Natural killer cell (primary cell): ENCODE measurements at regions not wholly inside any gene's neighbourhood (a gene's known extent, or its start where the extent isn't known, plus 50 kb on each side); places are given as distances from the start of the nearest gene placed in this dataset.

Source experiments
- ATAC-seq, 3 donors: fragments of 150-1000 bp in 2 of 3; fragments of 200-7000 bp in 1 of 3; cut with Tn5 transposase; 1 replicate in 1 of 3; 2 replicates in 2 of 3; pipeline ENCODE4 v1.10.0; 2021; ENCODE audit warnings: mild to moderate bottlenecking in 2 of 3, moderate library complexity in 2 of 3
- DNase-seq, 2 donors: peaks; one replicate each; pipeline versions ENCODE4 v3.0.0 to v3.0.0-alpha.2; 2013 to 2021; ENCODE audit warnings: mixed read lengths in 1 of 2
- H3K27ac ChIP-seq: one replicate; pipeline ENCODE4 v1.5.1; 2013; ENCODE audit warnings: mild to moderate bottlenecking, low read length
- H3K27me3 ChIP-seq: one replicate; pipeline ENCODE4 v1.6.1; 2013; ENCODE audit warnings: low read length; ENCODE audit not compliant: control insufficient read depth, insufficient read depth
- H3K36me3 ChIP-seq: one replicate; pipeline ENCODE4 v1.6.1; 2013; ENCODE audit warnings: low read length; ENCODE audit not compliant: control insufficient read depth, insufficient read depth
- H3K4me1 ChIP-seq: one replicate; pipeline ENCODE4 v1.6.1; 2013; ENCODE audit warnings: low read length; ENCODE audit not compliant: control insufficient read depth, insufficient read depth
- H3K4me3 ChIP-seq: one replicate; pipeline ENCODE4 v1.5.1; 2013; ENCODE audit warnings: low read length
- H3K9me3 ChIP-seq: one replicate; pipeline ENCODE4 v1.6.1; 2013; ENCODE audit warnings: low read length; ENCODE audit not compliant: control insufficient read depth, insufficient read depth
- H3K27ac Mint-ChIP-seq, 2 donors: one replicate each; pipeline ENCODE4 v1.8.0; 2022; ENCODE audit warnings: mild to moderate bottlenecking in 2 of 2, mixed read lengths in 2 of 2, moderate library complexity in 1 of 2
- H3K27me3 Mint-ChIP-seq, 2 donors: one replicate each; pipeline ENCODE4 v1.8.0; 2022; ENCODE audit warnings: low read depth in 2 of 2, mixed read lengths in 2 of 2
- H3K36me3 Mint-ChIP-seq: one replicate; pipeline ENCODE4 v1.8.0; 2022; ENCODE audit warnings: mixed read lengths
- H3K4me1 Mint-ChIP-seq, 2 donors: one replicate each; pipeline ENCODE4 v1.8.0; 2022; ENCODE audit warnings: mixed read lengths in 2 of 2
- H3K4me3 Mint-ChIP-seq: one replicate; pipeline ENCODE4 v1.8.0; 2022; ENCODE audit warnings: mild to moderate bottlenecking, moderate library complexity, mixed read lengths
- H3K9me3 Mint-ChIP-seq, 2 donors: one replicate each; pipeline ENCODE4 v1.8.0; 2022; ENCODE audit warnings: mixed read lengths in 2 of 2
- WGBS: methylation state at CpG from one replicate; pipeline ENCODE4 v1.1.7; 2013; ENCODE audit warnings: missing lambda C conversion rate; ENCODE audit not compliant: insufficient coverage; 5-methylcytosine and 5-hydroxymethylcytosine counted together
- intact Hi-C: fragments of 100-400 bp; cut with micrococcal nuclease; formaldehyde crosslinking; loops from one replicate; pipeline ENCODE4 v1.14.2; 2022
- TF ChIP-seq, protein P1 (sequence below): fragments of 200-600 bp; IDR thresholded peaks from one replicate; pipeline ENCODE4 v1.8.0; 2022; ENCODE audit warnings: antibody characterized with exemption

DNA sequence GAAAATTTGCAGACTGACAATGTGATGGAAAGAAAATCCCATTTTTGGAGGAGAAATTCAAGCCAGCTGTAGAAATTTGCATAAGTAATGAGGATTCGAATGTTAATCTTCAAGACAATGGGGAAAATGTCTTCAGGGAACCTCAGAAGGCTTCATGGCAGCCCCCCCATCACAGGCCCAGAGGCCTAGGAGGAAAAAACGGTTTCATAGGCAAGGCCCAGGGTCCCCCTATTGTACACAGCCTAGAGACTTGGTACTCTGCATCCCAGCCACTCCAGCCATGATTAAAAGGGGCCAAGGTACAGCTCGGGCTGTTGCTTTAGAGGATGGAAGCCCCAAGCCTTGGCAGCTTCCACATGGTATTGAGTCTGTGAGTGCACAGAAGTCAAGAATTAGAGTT lies 303.6 kb upstream of the PCDH7 start:
- no peak overlapping the region for H3K27ac ChIP-seq
- Mint-ChIP-seq H3K27me3 (no peaks in the 10 kb centered on the region), H3K36me3 (no peaks in the 10 kb centered on the region), H3K4me1 (no peaks in the 10 kb centered on the region), H3K27ac (no peak overlapping the region), H3K9me3 (peaks cover 12 to 31% of the 10 kb centered on the region in 2 donors), H3K4me3 (no peak overlapping the region)
- 48% methylated on average over 3 of the region's 3 CpGs for WGBS
- H3K36me3 ChIP-seq, result no peaks in the 10 kb centered on the region
- H3K9me3 ChIP-seq, result peaks cover 14% of the 10 kb centered on the region
- intact Hi-C loops, result no loop called here
- H3K4me3 ChIP-seq, result no peak overlapping the region
- H3K4me1 ChIP-seq, result no peaks in the 10 kb centered on the region
- DNase-seq (no peak), ATAC-seq (no peak)
- no peaks in the 10 kb centered on the region for H3K27me3 ChIP-seq
- TF ChIP-seq, protein P1, sequence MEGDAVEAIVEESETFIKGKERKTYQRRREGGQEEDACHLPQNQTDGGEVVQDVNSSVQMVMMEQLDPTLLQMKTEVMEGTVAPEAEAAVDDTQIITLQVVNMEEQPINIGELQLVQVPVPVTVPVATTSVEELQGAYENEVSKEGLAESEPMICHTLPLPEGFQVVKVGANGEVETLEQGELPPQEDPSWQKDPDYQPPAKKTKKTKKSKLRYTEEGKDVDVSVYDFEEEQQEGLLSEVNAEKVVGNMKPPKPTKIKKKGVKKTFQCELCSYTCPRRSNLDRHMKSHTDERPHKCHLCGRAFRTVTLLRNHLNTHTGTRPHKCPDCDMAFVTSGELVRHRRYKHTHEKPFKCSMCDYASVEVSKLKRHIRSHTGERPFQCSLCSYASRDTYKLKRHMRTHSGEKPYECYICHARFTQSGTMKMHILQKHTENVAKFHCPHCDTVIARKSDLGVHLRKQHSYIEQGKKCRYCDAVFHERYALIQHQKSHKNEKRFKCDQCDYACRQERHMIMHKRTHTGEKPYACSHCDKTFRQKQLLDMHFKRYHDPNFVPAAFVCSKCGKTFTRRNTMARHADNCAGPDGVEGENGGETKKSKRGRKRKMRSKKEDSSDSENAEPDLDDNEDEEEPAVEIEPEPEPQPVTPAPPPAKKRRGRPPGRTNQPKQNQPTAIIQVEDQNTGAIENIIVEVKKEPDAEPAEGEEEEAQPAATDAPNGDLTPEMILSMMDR, result no peak

DNA sequence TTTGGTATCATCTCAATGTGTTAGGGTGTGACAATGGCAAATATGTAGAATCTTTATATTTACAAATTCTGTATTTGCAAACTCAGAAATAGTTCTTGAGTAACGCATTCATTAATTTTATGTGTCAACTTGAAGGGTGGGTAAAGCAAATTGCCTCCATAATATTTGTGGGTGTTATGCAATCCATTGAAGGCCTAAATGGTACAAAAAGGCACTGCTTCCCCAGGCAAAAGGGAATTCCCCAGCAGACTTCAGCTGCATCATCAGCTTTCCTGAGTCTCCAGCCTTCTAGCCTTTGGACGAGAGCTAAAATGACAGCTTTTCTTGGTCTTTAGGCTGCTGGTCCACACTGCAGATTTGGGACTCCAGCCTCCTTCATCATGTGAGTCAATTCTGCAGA lies 292.2 kb upstream of the PCDH7 start:
- Mint-ChIP-seq H3K4me1 (no peaks in the 10 kb centered on the region), H3K4me3 (no peak overlapping the region), H3K9me3 (peaks cover 16 to 18% of the 10 kb centered on the region in 2 donors), H3K27me3 (no peaks in the 10 kb centered on the region), H3K27ac (no peak overlapping the region), H3K36me3 (peaks cover 7% of the 10 kb centered on the region)
- Histone ChIP-seq H3K27ac (no peak overlapping the region), H3K27me3 (no peaks in the 10 kb centered on the region), H3K36me3 (no peaks in the 10 kb centered on the region), H3K4me1 (no peaks in the 10 kb centered on the region), H3K4me3 (no peak overlapping the region), H3K9me3 (peaks cover 5% of the 10 kb centered on the region)
- intact Hi-C loops, result no loop called here
- DNase-seq, result no peak
- no peak for ATAC-seq
- WGBS, result 83% methylated on average over 1 of the region's 2 CpGs
- TF ChIP-seq, protein P1, result no peak

DNA sequence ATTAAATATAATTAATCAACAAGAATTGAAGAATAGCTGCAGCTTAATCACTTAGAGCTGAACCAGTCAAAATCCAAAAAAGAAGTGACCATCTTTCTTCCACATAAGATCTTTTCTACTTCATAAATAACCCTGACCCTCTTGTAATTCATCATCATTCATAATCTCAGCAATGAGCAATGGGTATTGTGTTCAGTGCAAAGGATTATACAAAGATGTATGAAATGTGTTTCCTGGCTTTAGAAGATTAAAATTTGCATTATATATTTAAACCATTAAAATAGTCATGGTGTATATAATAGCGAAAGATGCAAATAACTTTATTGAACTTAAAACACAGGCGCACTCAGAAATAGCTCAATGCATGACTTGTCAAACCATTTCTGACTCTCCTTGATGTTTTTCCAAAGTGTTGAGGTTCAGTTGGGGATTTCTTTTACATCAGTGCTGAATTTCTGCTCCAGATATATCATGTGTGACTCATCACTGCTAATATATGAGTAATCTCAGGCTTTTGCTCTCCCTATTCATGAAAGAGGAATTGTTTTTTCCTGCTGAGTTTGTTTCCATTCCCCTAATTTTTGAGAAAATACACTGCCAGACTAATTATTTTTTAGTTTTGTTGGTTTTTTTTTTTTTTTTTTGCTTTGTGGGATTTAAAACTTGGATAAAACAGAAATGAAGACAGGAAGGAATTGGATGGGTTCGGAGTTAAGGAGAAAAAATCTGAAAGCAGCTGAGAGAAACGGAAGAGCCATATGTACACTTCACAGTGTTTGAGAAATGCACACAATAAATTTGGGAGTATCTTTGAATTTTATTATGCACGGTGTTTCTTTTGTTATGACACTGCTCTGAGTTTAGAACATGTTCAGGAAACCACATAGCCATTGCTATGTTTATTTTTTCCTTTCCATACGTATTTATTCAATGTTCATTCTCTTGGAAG lies 290.1 kb upstream of the PCDH7 start:
- H3K27me3 ChIP-seq, result no peaks in the 10 kb centered on the region
- DNase-seq (no peak), ATAC-seq (no peak)
- intact Hi-C loops, result no loop called here
- TF ChIP-seq, protein P1, result no peak
- 71% methylated on average over 5 of the region's 6 CpGs for WGBS
- no peaks in the 10 kb centered on the region for H3K4me1 ChIP-seq
- Mint-ChIP-seq H3K27me3 (no peaks in the 10 kb centered on the region), H3K4me1 (no peaks in the 10 kb centered on the region), H3K9me3 (peaks cover 16% of the 10 kb centered on the region in 2 donors), H3K36me3 (no peaks in the 10 kb centered on the region), H3K27ac (no peak overlapping the region), H3K4me3 (no peak overlapping the region)
- no peak overlapping the region for H3K27ac ChIP-seq
- H3K36me3 ChIP-seq, result no peaks in the 10 kb centered on the region
- peaks cover 2% of the 10 kb centered on the region for H3K9me3 ChIP-seq
- no peak overlapping the region for H3K4me3 ChIP-seq
